GM12878 (cell line): ENCODE measurements at regions not wholly inside any gene's neighbourhood (a gene's known extent, or its start where the extent isn't known, plus 50 kb on each side); places are given as distances from the start of the nearest gene placed in this dataset.

ENCODE experiments used
- ATAC-seq: fragments of 200-7000 bp; cut with Tn5 transposase; 3 replicates; pipeline ENCODE4 v1.9.1; 2020; ENCODE audit warnings: mild to moderate bottlenecking, moderate library complexity
- BruUV-seq: library from RNA; stranded (reverse); fragments of 400-500 nt; replicated peaks from 2 replicates; lab custom pipeline; 2021; lab: Mats Ljungman, UMichigan
- CTCF ChIA-PET: fragments of 300-600 bp; sonication (Branson Sonifier 250); formaldehyde crosslinking; extraction: SDS; loops from one replicate; lab custom pipeline; 2021; ENCODE audit warnings: inconsistent platforms; lab: Yijun Ruan, JAX
- POLR2A ChIA-PET: fragments of 350-600 bp; formaldehyde crosslinking; extraction: SDS; loops from one replicate; lab custom pipeline; 2021; ENCODE audit warnings: inconsistent platforms; lab: Charles Lee
- RAD21 ChIA-PET: fragments of 300-600 bp; sonication (Branson Sonifier 250); formaldehyde crosslinking; loops from one replicate; lab custom pipeline; 2023; ENCODE audit warnings: antibody characterized with exemption; ENCODE audit not compliant: unreplicated experiment; lab: Charles Lee
- SMC1A ChIA-PET: fragments of 300-600 bp; sonication (Branson Sonifier 250); formaldehyde crosslinking; loops from one replicate; lab custom pipeline; 2023; ENCODE audit not compliant: unreplicated experiment, uncharacterized antibody; lab: Charles Lee
- DNase-seq: peaks from one replicate; pipeline ENCODE4 v3.0.0-alpha.2; 2011; ENCODE audit warnings: low read depth, low spot score
- FAIRE-seq: peaks from 3 replicates; lab custom pipeline; 2011; peaks lifted over from hg19 to GRCh38; lab: Jason Lieb, UNC
- H2AFZ ChIP-seq: 2 replicates; pipeline ENCODE4 v1.6.0; 2011; ENCODE audit warnings: low read depth, low read length, control low read depth; ENCODE audit not compliant: control insufficient read depth
- H3K27ac ChIP-seq: 2 replicates; pipeline ENCODE4 v1.5.1; 2011; ENCODE audit warnings: control low read depth; ENCODE audit not compliant: control insufficient read depth, insufficient read depth
- H3K27me3 ChIP-seq, 2 experiments: replicated peaks in 1 of 2; 2 replicates each; pipeline versions ENCODE4 v1.6.0 to v1.6.1; 2011; ENCODE audit warnings: low read length in 1 of 2; ENCODE audit not compliant: control insufficient read depth in 2 of 2, insufficient read depth in 2 of 2
- H3K36me3 ChIP-seq, 2 experiments: 2 replicates each; pipeline ENCODE4 v1.5.1; 2011; ENCODE audit warnings: low read length in 1 of 2; ENCODE audit not compliant: control insufficient read depth in 2 of 2, insufficient read depth in 2 of 2
- H3K4me1 ChIP-seq: 2 replicates; pipeline ENCODE4 v1.6.1; 2011; ENCODE audit warnings: mild to moderate bottlenecking, low read length, moderate library complexity, mixed read lengths; ENCODE audit not compliant: control insufficient read depth, insufficient read depth
- H3K4me2 ChIP-seq: 2 replicates; pipeline ENCODE4 v1.6.0; 2011; ENCODE audit warnings: control low read depth; ENCODE audit not compliant: control insufficient read depth, insufficient read depth
- H3K4me3 ChIP-seq: fragments of 200-600 bp; sonication (generic); 2 replicates; pipeline ENCODE4 v1.5.1; 2016
- H3K79me2 ChIP-seq: 2 replicates; pipeline ENCODE4 v1.6.0; 2011; ENCODE audit warnings: low read length; ENCODE audit not compliant: control insufficient read depth, insufficient read depth
- H3K9ac ChIP-seq: 2 replicates; pipeline ENCODE4 v1.8.0; 2011; ENCODE audit warnings: low read length, control low read depth, mixed read lengths; ENCODE audit not compliant: control insufficient read depth, insufficient read depth
- H3K9me3 ChIP-seq: replicated peaks from 3 replicates; pipeline ENCODE4 v1.5.1; 2011; ENCODE audit warnings: mild to moderate bottlenecking, low read length; ENCODE audit not compliant: control insufficient read depth, insufficient read depth
- H4K20me1 ChIP-seq: 2 replicates; pipeline ENCODE4 v1.6.0; 2011; ENCODE audit not compliant: control insufficient read depth, insufficient read depth
- ATF7 ChIP-seq: fragments of 450-650 bp; IDR thresholded peaks from 2 replicates; pipeline ENCODE4 v1.6.1; 2016; ENCODE audit warnings: low read depth, mild to moderate bottlenecking
- EED ChIP-seq: sonication (generic); IDR thresholded peaks from 2 replicates; pipeline ENCODE4 v1.6.1; 2016; ENCODE audit warnings: antibody characterized with exemption, low read depth
- FOXK2 ChIP-seq: fragments of 450-650 bp; IDR thresholded peaks from 2 replicates; pipeline ENCODE4 v1.6.1; 2017; ENCODE audit warnings: mild to moderate bottlenecking, moderate library complexity
- POLR2AphosphoS5 ChIP-seq: IDR thresholded peaks from 2 replicates; pipeline ENCODE4 v1.6.1; 2011; ENCODE audit warnings: mild to moderate bottlenecking, low read length, inconsistent platforms
- RFX5 ChIP-seq: IDR thresholded peaks from 2 replicates; pipeline ENCODE4 v1.6.1; 2011; ENCODE audit warnings: low read depth, low read length, improper control_type of control experiment
- RUNX3 ChIP-seq: IDR thresholded peaks from 2 replicates; pipeline ENCODE4 v1.6.1; 2012; ENCODE audit warnings: low read length, inconsistent platforms
- SMAD1 ChIP-seq: fragments of 450-650 bp; IDR thresholded peaks from 2 replicates; pipeline ENCODE4 v1.6.1; 2018; ENCODE audit warnings: mild to moderate bottlenecking, low read depth; ENCODE audit not compliant: partially characterized antibody
- SREBF2 ChIP-seq: IDR thresholded peaks from 2 replicates; pipeline ENCODE4 v1.6.1; 2012; ENCODE audit warnings: mild to moderate bottlenecking, low read length
- WRNIP1 ChIP-seq: IDR thresholded peaks from 2 replicates; pipeline ENCODE4 v1.6.1; 2011; ENCODE audit warnings: low read depth, low read length, improper control_type of control experiment, borderline replicate concordance
- YY1 ChIP-seq: IDR thresholded peaks from 2 replicates; pipeline ENCODE4 v1.6.1; 2011; ENCODE audit warnings: low read depth, mild to moderate bottlenecking, low read length
- ZBED1 ChIP-seq: IDR thresholded peaks from 2 replicates; pipeline ENCODE4 v1.6.1; 2016; ENCODE audit warnings: borderline replicate concordance
- ZNF384 ChIP-seq: IDR thresholded peaks from 2 replicates; pipeline ENCODE4 v1.6.1; 2012; ENCODE audit warnings: low read depth, mild to moderate bottlenecking, low read length, improper control_type of control experiment, borderline replicate concordance
- WGBS: methylation state at CpG from one replicate; pipeline ENCODE4 v1.1.6; 2016; ENCODE audit warnings: low lambda C conversion rate; ENCODE audit not compliant: insufficient replicate concordance, insufficient coverage; ENCODE audit errors: missing lambda C conversion rate; 5-methylcytosine and 5-hydroxymethylcytosine counted together
- in situ Hi-C: fragments of 300-500 bp; cut with MboI; formaldehyde crosslinking; loops from 9 replicates; pipeline ENCODE4 v1.14.3; 2018; ENCODE audit warnings: mixed read lengths
- intact Hi-C: fragments of 100-400 bp; cut with micrococcal nuclease; formaldehyde crosslinking; loops from one replicate; pipeline ENCODE4 v1.14.2; 2022; ENCODE audit not compliant: unreplicated experiment
- TF ChIP-seq, protein P1 (sequence below): fragments of 450-650 bp; IDR thresholded peaks from 2 replicates; pipeline ENCODE4 v1.6.1; 2017; ENCODE audit warnings: mild to moderate bottlenecking, low read depth, inconsistent platforms; ENCODE audit not compliant: poor library complexity, severe bottlenecking
- TF ChIP-seq, protein P2 (sequence below): IDR thresholded peaks from 2 replicates; pipeline ENCODE4 v1.6.1; 2011; ENCODE audit warnings: low read depth, low read length, improper control_type of control experiment, borderline replicate concordance

DNA sequence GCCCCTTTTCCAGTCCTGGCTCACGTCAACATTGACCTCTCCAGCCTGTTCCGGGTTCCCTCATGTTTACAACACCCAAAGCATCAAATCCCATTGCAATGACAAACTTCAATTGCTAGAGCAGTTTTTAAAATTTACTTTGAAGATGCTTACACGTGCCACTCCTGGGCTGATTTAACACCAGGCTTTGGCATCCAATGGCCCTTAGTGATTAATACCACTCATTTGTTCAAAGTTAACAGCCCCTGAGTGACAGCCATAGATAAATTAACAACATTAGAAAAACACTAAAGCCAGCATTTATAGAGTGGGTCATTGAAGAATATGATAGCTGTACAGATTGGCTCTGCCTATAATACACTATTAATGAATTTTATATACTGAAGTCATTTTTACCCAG is 135.1 kb downstream of the PMP22 start:
- POLR2A ChIA-PET = no interaction called here
- TF ChIP-seq SREBF2 = no peak
- TF ChIP-seq YY1 = no peak
- no peak for TF ChIP-seq ATF7
- no peak for TF ChIP-seq RUNX3
- TF ChIP-seq SMAD1 = no peak
- TF ChIP-seq ZNF384 = no peak
- TF ChIP-seq, protein P1, sequence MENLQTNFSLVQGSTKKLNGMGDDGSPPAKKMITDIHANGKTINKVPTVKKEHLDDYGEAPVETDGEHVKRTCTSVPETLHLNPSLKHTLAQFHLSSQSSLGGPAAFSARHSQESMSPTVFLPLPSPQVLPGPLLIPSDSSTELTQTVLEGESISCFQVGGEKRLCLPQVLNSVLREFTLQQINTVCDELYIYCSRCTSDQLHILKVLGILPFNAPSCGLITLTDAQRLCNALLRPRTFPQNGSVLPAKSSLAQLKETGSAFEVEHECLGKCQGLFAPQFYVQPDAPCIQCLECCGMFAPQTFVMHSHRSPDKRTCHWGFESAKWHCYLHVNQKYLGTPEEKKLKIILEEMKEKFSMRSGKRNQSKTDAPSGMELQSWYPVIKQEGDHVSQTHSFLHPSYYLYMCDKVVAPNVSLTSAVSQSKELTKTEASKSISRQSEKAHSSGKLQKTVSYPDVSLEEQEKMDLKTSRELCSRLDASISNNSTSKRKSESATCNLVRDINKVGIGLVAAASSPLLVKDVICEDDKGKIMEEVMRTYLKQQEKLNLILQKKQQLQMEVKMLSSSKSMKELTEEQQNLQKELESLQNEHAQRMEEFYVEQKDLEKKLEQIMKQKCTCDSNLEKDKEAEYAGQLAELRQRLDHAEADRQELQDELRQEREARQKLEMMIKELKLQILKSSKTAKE = no peak
- TF ChIP-seq FOXK2 = no peak
- TF ChIP-seq WRNIP1 = no peak
- TF ChIP-seq, protein P2, sequence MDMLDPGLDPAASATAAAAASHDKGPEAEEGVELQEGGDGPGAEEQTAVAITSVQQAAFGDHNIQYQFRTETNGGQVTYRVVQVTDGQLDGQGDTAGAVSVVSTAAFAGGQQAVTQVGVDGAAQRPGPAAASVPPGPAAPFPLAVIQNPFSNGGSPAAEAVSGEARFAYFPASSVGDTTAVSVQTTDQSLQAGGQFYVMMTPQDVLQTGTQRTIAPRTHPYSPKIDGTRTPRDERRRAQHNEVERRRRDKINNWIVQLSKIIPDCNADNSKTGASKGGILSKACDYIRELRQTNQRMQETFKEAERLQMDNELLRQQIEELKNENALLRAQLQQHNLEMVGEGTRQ = no peak
- TF ChIP-seq POLR2AphosphoS5 = no peak
- no peak for TF ChIP-seq ZBED1
- TF ChIP-seq EED = no peak
- no peak for TF ChIP-seq RFX5
- no peaks in the 10 kb centered on the region for H3K9me3 ChIP-seq
- CTCF ChIA-PET = no interaction called here
- RAD21 ChIA-PET = no interaction called here
- H3K4me1 ChIP-seq = no peaks in the 10 kb centered on the region
- no peaks in the 10 kb centered on the region for H3K79me2 ChIP-seq
- no peak overlapping the region for H3K27ac ChIP-seq
- intact Hi-C loops = no loop called here
- H4K20me1 ChIP-seq = no peaks in the 10 kb centered on the region
- no peak overlapping the region for H3K4me2 ChIP-seq
- H3K9ac ChIP-seq = no peak overlapping the region
- 0% methylated on average over 3 of the region's 3 CpGs for WGBS
- SMC1A ChIA-PET = no interaction called here
- in situ Hi-C loops = no loop called here
- no peak overlapping the region for H2AFZ ChIP-seq
- no peak for ATAC-seq
- DNase-seq = no peak
- no peaks in the 10 kb centered on the region for H3K27me3 ChIP-seq
- no peak for FAIRE-seq
- H3K4me3 ChIP-seq = no peak overlapping the region
- BruUV-seq = no TSS peak
- H3K36me3 ChIP-seq = no peaks in the 10 kb centered on the region
